Parathyroid adenoma (tissue), 2 donors: ENCODE measurements at regions not wholly inside any gene's neighbourhood (a gene's known extent, or its start where the extent isn't known, plus 50 kb on each side); places are given as distances from the start of the nearest gene placed in this dataset.

Experiments used
- H2AFZ ChIP-seq: fragments of 300-600 bp; sonication (generic); one replicate; pipeline ENCODE4 v1.7.0; 2017; ENCODE audit warnings: antibody characterized with exemption, mild to moderate bottlenecking
- H3K27ac ChIP-seq: fragments of 300-600 bp; sonication (generic); one replicate; pipeline ENCODE4 v1.7.0; 2017
- H3K27me3 ChIP-seq: fragments of 300-600 bp; sonication (generic); one replicate; pipeline ENCODE4 v1.7.0; 2017; ENCODE audit warnings: low read length; ENCODE audit not compliant: control insufficient read depth, insufficient read depth
- H3K36me3 ChIP-seq: fragments of 300-600 bp; sonication (generic); one replicate; pipeline ENCODE4 v1.7.0; 2017; ENCODE audit warnings: low read length; ENCODE audit not compliant: control insufficient read depth, insufficient read depth
- H3K4me1 ChIP-seq: fragments of 300-600 bp; sonication (generic); one replicate; pipeline ENCODE4 v1.7.0; 2017; ENCODE audit warnings: control low read depth
- H3K4me2 ChIP-seq: fragments of 300-600 bp; sonication (generic); one replicate; pipeline ENCODE4 v1.7.0; 2017; ENCODE audit warnings: low read length
- H3K4me3 ChIP-seq: fragments of 300-600 bp; sonication (generic); one replicate; pipeline ENCODE4 v1.7.0; 2017; ENCODE audit warnings: low read depth, low read length
- H3K79me2 ChIP-seq: fragments of 300-600 bp; sonication (generic); one replicate; pipeline ENCODE4 v1.7.0; 2017; ENCODE audit warnings: control low read depth
- H3K9ac ChIP-seq: fragments of 300-600 bp; sonication (generic); one replicate; pipeline ENCODE4 v1.7.0; 2017; ENCODE audit warnings: mild to moderate bottlenecking
- H3K9me3 ChIP-seq: fragments of 300-600 bp; sonication (generic); one replicate; pipeline ENCODE4 v1.7.0; 2017; ENCODE audit warnings: low read length; ENCODE audit not compliant: control insufficient read depth
- CTCF ChIP-seq: fragments of 300-600 bp; sonication (generic); IDR thresholded peaks from one replicate; pipeline ENCODE4 v1.7.0; 2017; ENCODE audit warnings: antibody characterized with exemption, mild to moderate bottlenecking
- donor health status: primary hyperparathyroidism.

DNA sequence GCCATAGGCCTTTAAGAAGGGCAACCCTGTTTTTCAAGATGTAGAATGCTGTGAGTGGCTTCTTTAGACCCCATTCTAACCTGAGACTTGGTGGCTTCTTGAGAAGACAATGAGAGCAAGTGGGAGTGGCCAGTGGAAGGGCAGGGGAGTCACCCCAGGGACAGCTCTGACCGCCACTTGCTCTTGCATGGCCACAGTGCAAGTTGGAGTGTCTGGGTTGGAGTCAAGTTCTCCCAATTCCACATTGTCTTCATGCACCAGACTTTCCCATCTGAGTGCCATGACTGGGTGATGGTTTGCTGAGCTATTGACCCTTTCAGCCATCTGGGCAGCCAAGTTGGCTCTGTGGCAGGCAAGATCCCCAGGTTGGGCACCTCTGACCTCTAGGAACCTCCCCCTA lies 148.0 kb upstream of the SKOR2 start:
- no peaks in the 10 kb centered on the region for H3K4me1 ChIP-seq
- no peak overlapping the region for H3K4me2 ChIP-seq
- no peak for TF ChIP-seq CTCF
- H3K9ac ChIP-seq = no peak overlapping the region
- no peak overlapping the region for H2AFZ ChIP-seq
- H3K4me3 ChIP-seq = no peak overlapping the region
- no peak overlapping the region for H3K27ac ChIP-seq
- no peaks in the 10 kb centered on the region for H3K9me3 ChIP-seq
- H3K27me3 ChIP-seq = no peaks in the 10 kb centered on the region
- H3K79me2 ChIP-seq = no peaks in the 10 kb centered on the region
- H3K36me3 ChIP-seq = no peaks in the 10 kb centered on the region

GRCh38 chr18:47397671-47398319 lies 146.3 kb upstream of the SKOR2 start:
- no peak overlapping the region for H3K4me3 ChIP-seq
- H3K27me3 ChIP-seq = no peaks in the 10 kb centered on the region
- no peaks in the 10 kb centered on the region for H3K4me1 ChIP-seq
- no peak overlapping the region for H2AFZ ChIP-seq
- no peaks in the 10 kb centered on the region for H3K79me2 ChIP-seq
- no peak overlapping the region for H3K9ac ChIP-seq
- H3K9me3 ChIP-seq = no peaks in the 10 kb centered on the region
- H3K36me3 ChIP-seq = no peaks in the 10 kb centered on the region
- H3K27ac ChIP-seq = no peak overlapping the region
- H3K4me2 ChIP-seq = no peak overlapping the region
- no peak for TF ChIP-seq CTCF

GRCh38 chr18:47391665-47392064 lies 140.2 kb upstream of the SKOR2 start:
- H3K36me3 ChIP-seq = no peaks in the 10 kb centered on the region
- H2AFZ ChIP-seq = no peak overlapping the region
- H3K4me3 ChIP-seq = no peak overlapping the region

GRCh38 chr18:47390410-47391024 lies 139.1 kb upstream of the SKOR2 start:
- H3K79me2 ChIP-seq = no peaks in the 10 kb centered on the region
- no peak for TF ChIP-seq CTCF

More at GRCh38 chr18:47391665-47392064, 140.2 kb upstream of the SKOR2 start:
- no peak for TF ChIP-seq CTCF
- H3K27ac ChIP-seq = no peak overlapping the region
- H3K4me1 ChIP-seq = no peaks in the 10 kb centered on the region
- H3K79me2 ChIP-seq = no peaks in the 10 kb centered on the region
- H3K27me3 ChIP-seq = no peaks in the 10 kb centered on the region
- H3K9ac ChIP-seq = no peak overlapping the region
- H3K9me3 ChIP-seq = no peaks in the 10 kb centered on the region
- H3K4me2 ChIP-seq = no peak overlapping the region

DNA sequence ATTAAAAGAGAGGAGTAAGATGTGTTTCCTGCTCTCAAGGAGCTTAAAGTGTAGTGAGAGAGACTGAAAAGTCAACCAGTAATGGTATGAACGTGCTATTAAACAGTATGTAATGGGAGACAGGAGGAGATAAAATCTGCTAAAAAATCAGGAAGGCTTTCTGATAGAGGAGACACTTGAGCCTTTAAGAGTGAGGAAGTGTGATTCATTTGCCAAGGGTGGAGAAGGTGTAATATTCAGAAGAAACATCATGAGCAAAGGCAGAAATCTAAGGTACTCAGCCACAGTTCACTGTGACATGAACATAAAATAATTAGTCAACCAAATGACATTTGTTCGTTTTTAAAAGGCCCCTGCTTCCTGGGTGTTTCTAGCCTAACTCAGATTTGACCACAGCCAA lies 137.8 kb upstream of the SKOR2 start:
- TF ChIP-seq CTCF = no peak

More at GRCh38 chr18:47390410-47391024, 139.1 kb upstream of the SKOR2 start:
- H3K9ac ChIP-seq = no peak overlapping the region
- no peaks in the 10 kb centered on the region for H3K36me3 ChIP-seq
- H3K4me1 ChIP-seq = no peaks in the 10 kb centered on the region
- H3K4me3 ChIP-seq = no peak overlapping the region
- no peaks in the 10 kb centered on the region for H3K9me3 ChIP-seq
- H3K27me3 ChIP-seq = no peaks in the 10 kb centered on the region
- no peak overlapping the region for H3K4me2 ChIP-seq
- H2AFZ ChIP-seq = no peak overlapping the region
- H3K27ac ChIP-seq = no peak overlapping the region

More for the DNA sequence above, 137.8 kb upstream of the SKOR2 start:
- Histone ChIP-seq H3K4me2 (no peak overlapping the region), H3K27ac (no peak overlapping the region), H2AFZ (no peak overlapping the region), H3K9ac (no peak overlapping the region), H3K4me3 (no peak overlapping the region), H3K27me3 (no peaks in the 10 kb centered on the region), H3K79me2 (no peaks in the 10 kb centered on the region), H3K36me3 (no peaks in the 10 kb centered on the region), H3K4me1 (no peaks in the 10 kb centered on the region), H3K9me3 (no peaks in the 10 kb centered on the region)
